IPS DF 6.9 (cell line): ENCODE measurements at regions not wholly inside any gene's neighbourhood (a gene's known extent, or its start where the extent isn't known, plus 50 kb on each side); places are given as distances from the start of the nearest gene placed in this dataset.
"Not testable (repeated sequence)": the region's sequence is repeated elsewhere in the genome, so short reads cannot be mapped to it uniquely, and the experiment has no call there.

ENCODE experiments used
- DNase-seq: peaks from one replicate; pipeline ENCODE4 v3.0.0-alpha.2; 2013; ENCODE audit warnings: low read depth, low spot score
- H3K27ac ChIP-seq: one replicate; pipeline ENCODE4 v1.5.1; 2013; ENCODE audit warnings: low read length, control low read depth
- H3K27me3 ChIP-seq: 2 replicates; pipeline ENCODE4 v1.6.1; 2013; ENCODE audit warnings: mild to moderate bottlenecking, low read length; ENCODE audit not compliant: control insufficient read depth, insufficient read depth
- H3K36me3 ChIP-seq: 2 replicates; pipeline ENCODE4 v1.6.1; 2013; ENCODE audit warnings: low read length; ENCODE audit not compliant: control insufficient read depth, insufficient read depth
- H3K4me1 ChIP-seq: 2 replicates; pipeline ENCODE4 v1.6.1; 2013; ENCODE audit warnings: low read length; ENCODE audit not compliant: control insufficient read depth, insufficient read depth
- H3K4me3 ChIP-seq: 2 replicates; pipeline ENCODE4 v1.5.1; 2013; ENCODE audit warnings: mild to moderate bottlenecking, low read length
- H3K9me3 ChIP-seq: 2 replicates; pipeline ENCODE4 v1.6.1; 2013; ENCODE audit warnings: low read length, inconsistent platforms; ENCODE audit not compliant: control insufficient read depth, insufficient read depth
- WGBS: extraction: QIAGEN DNeasy Blood & Tissue Kit; methylation state at CpG from one replicate; pipeline ENCODE4 v1.1.7; 2013; ENCODE audit warnings: mixed read lengths, missing lambda C conversion rate; ENCODE audit not compliant: insufficient read length, insufficient coverage; 5-methylcytosine and 5-hydroxymethylcytosine counted together

DNA sequence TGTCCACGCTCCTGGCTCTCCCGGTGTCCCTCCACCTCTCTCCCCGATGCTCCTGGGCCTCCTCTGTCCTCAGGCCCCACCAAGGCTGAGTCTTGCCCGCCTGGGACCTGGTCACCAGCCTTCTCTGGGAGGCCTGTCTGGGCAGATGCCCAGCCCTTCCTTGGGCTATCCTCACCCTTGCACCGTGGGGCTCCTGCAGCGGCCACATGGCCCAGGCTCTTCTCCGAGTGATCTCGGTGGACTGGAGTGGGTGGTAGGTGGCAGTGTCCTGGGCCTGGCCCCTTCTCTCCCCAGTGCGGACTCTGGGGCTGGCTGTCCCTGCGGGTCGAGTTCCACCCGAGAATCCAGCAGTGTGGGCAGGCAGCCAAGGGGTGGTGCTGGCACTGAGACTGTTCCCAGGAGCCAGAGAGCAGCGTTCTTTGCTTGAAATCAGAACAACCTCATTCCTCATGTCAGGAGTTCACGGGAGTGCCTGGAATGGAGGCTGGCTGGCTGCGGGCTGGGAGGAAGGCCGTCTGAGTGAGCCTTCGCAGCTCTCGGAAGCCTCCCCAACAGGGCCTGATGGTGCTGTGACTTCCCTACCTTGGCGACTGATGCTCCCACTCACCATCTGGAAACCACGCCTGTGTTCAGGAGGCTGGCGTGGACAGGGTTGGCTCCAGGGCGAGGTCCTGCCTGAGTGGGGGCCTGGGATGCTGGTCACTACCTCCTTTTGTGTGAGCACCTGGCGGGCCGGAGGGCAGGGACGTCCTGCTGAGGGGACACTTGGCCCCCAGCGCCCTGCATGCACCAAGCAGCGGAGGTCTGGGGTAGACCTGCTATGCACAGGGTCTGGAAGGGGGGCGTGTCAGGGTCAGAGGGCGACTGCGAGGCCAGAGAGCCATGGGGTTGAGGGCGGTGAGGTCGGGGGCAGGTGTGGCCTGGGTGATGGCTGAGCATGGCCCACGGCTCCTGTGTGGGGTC lies 113.9 kb downstream of the TMEM121 start:
- not testable (repeated sequence) for H3K4me1 ChIP-seq, H3K27me3 ChIP-seq, H3K36me3 ChIP-seq, H3K27ac ChIP-seq, H3K9me3 ChIP-seq, DNase-seq, H3K4me3 ChIP-seq
- WGBS: no CpG with 5 or more reads among the region's 33 CpGs

DNA sequence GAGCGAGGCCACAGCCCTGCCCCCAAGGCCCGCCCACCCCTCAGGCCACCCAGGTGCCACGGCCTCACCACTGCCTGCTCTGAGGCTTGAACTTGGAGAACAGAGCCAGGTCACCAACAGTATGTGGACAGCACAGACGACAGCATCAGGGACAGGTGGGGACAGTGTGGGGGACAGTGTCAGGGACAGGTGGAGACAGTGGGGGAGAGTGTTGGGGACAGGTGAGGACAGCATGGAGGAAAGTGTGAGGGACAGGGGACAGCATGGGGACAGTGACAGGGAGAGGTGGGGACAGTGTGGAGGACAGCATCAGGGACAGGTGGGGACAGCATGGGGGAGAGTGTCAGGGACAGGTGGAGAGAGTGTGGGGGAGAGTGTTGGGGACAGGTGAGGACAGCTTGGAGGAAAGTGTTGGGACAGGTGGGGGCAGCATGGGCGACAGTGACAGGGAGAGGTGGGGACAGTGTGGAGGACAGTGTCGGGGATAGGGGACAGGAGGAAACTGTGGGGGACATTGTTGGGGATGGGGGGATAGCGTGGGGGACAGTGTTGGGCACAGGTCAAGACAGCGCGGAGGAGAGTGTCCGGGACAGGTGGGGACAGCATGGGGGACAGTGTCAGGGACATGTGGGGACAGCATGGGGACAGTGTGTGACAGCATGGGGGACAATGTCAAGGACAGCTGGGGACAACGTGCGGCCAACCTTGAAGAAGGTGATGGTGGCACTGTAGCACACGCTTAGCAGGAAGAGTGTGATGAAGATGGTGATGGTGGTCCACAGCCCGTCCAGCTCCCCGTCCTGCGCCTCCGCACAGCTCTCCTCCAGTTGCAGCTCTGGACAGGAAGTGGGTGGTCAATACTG lies 114.9 kb downstream of the TMEM121 start:
- no peaks in the 10 kb centered on the region for H3K36me3 ChIP-seq
- WGBS: no CpG with 5 or more reads among the region's 17 CpGs
- H3K4me1 ChIP-seq: no peaks in the 10 kb centered on the region
- no peak for DNase-seq
- H3K9me3 ChIP-seq: peaks cover 2% of the 10 kb centered on the region
- H3K4me3 ChIP-seq: no peak overlapping the region
- H3K27me3 ChIP-seq: no peaks in the 10 kb centered on the region
- no peak overlapping the region for H3K27ac ChIP-seq

DNA sequence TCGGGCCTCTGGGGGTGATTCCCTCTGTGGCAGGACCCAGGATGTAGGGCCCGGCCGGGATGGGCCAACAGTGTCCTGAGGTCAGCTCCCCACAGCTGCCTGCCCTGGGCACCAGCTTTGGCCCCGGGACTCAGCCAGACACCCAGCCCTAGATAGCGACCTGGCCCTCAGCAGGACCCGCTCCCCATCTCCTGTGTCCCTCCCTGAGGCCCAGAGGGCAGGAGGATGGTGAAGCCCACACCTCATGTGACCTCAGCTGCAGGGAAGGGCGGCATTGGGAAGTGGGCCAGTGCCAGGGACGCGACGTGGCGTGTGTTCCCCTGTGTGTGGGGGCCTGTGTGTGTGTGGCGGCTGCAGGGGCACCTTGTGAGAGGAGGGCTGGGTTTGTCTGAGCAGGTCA lies 115.6 kb downstream of the TMEM121 start:
- WGBS: no CpG with 5 or more reads among the region's 12 CpGs
- not testable (repeated sequence) for H3K4me1 ChIP-seq, H3K27ac ChIP-seq, H3K9me3 ChIP-seq, H3K27me3 ChIP-seq, DNase-seq, H3K4me3 ChIP-seq, H3K36me3 ChIP-seq

DNA sequence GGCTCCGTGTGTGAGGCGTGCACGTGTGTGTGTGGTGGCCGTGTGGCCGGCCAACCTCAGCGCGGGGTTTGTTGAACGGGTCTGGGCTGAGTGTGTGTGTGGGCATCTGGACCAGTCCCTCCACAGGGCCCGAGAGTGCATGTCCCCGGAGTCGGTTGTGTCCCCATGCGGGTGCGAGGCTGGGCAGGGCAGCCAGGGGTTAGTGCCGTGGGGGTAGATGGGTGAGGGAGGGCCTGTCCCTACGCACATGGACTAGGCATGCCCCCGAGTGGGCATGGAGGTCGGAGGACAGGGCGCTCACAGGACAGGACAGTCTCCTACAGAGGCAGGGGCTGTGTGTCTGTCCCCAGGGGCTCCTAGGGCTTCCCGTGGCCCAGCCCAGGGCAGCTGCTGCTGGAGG lies 116.1 kb downstream of the TMEM121 start:
- H3K9me3 ChIP-seq, H3K4me3 ChIP-seq, H3K27ac ChIP-seq, H3K4me1 ChIP-seq, DNase-seq, H3K36me3 ChIP-seq, H3K27me3 ChIP-seq: not testable (repeated sequence)
- no CpG with 5 or more reads among the region's 19 CpGs for WGBS

DNA sequence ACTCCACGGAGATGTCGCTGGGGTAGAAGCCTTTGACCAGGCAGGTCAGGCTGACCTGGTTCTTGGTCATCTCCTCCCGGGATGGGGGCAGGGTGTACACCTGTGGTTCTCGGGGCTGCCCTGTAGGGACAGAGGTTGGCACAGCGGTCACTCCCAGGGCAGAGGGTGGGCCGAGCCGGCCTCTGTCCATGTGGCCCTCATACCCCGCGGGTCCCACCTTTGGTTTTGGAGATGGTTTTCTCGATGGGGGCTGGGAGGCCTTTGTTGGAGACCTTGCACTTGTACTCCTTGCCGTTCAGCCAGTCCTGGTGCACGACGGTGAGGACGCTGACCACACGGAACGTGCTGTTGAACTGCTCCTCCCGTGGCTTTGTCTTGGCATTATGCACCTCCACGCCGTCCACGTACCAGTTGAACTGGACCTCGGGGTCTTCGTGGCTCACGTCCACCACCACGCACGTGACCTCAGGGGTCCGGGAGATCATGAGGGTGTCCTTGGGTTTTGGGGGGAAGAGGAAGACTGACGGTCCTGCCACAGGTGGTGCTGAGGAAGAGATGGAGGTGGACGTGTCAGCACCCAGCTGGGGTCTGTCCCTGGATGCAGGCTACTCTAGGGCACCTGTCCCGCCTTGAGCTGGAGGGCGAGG lies 117.1 kb downstream of the TMEM121 start:
- H3K27ac ChIP-seq, H3K27me3 ChIP-seq, H3K4me1 ChIP-seq, DNase-seq, H3K4me3 ChIP-seq, H3K36me3 ChIP-seq: not testable (repeated sequence)
- H3K9me3 ChIP-seq: peaks cover 10% of the 10 kb centered on the region
- WGBS: no CpG with 5 or more reads among the region's 30 CpGs

DNA sequence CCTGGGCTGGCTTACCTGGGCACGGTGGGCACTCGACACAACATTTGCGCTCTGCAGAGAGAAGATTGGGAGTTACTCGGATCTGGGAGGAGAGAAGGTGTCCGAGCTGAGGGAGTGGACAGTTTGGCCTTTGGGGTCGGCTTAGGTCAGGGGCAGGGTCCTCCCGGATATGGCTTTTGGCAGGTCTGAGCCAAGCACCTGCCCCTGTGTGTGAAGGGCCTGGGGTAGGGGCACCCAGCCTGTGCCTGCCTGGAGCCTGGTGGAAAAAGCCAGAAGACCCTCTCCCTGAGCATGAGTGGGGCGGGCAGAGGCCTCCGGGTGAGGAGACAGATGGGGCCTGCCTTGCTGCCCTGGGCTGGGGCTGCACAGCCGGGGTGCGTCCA lies 117.7 kb downstream of the TMEM121 start:
- H3K27ac ChIP-seq, H3K4me3 ChIP-seq, DNase-seq, H3K27me3 ChIP-seq, H3K36me3 ChIP-seq, H3K4me1 ChIP-seq: not testable (repeated sequence)
- no CpG with 5 or more reads among the region's 11 CpGs for WGBS
- peaks cover 11% of the 10 kb centered on the region for H3K9me3 ChIP-seq

DNA sequence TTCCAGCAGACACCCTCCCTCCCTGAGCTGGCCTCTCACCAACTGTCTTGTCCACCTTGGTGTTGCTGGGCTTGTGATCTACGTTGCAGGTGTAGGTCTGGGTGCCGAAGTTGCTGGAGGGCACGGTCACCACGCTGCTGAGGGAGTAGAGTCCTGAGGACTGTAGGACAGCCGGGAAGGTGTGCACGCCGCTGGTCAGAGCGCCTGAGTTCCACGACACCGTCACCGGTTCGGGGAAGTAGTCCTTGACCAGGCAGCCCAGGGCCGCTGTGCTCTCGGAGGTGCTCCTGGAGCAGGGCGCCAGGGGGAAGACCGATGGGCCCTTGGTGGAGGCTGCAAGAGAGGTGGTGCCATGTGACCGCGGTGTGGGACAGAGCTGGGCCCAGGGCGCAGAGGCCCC lies 118.1 kb downstream of the TMEM121 start:
- DNase-seq, H3K4me1 ChIP-seq: not testable (repeated sequence)
- no CpG with 5 or more reads among the region's 19 CpGs for WGBS

DNA sequence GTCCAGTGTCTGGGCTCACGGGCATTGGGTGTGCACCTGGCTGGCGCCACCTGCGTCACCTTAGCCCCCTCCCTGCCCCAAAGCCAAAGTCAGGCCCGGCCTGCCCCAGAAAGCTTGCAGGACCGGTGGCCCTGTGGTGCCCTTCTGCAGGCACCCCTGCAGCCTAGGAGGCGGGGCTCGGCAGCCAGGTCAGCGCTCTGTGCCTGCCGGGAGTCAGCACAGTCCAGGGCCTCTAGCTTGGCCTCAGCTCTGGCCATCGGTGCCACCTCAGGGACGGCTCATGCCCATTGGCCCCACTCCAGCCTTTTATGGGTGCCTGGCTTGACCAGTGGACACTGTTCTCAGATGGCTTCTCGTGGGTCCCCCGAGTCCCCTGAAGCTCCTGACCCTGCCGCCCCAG lies 118.5 kb downstream of the TMEM121 start:
- not testable (repeated sequence) for H3K4me1 ChIP-seq, H3K27me3 ChIP-seq, H3K4me3 ChIP-seq, H3K36me3 ChIP-seq, DNase-seq, H3K27ac ChIP-seq
- WGBS: no CpG with 5 or more reads among the region's 14 CpGs
- peaks cover 16% of the 10 kb centered on the region for H3K9me3 ChIP-seq

More for the DNA sequence above, 118.1 kb downstream of the TMEM121 start:
- H3K9me3 ChIP-seq: peaks cover 15% of the 10 kb centered on the region
- not testable (repeated sequence) for H3K4me3 ChIP-seq, H3K27me3 ChIP-seq, H3K27ac ChIP-seq, H3K36me3 ChIP-seq

DNA sequence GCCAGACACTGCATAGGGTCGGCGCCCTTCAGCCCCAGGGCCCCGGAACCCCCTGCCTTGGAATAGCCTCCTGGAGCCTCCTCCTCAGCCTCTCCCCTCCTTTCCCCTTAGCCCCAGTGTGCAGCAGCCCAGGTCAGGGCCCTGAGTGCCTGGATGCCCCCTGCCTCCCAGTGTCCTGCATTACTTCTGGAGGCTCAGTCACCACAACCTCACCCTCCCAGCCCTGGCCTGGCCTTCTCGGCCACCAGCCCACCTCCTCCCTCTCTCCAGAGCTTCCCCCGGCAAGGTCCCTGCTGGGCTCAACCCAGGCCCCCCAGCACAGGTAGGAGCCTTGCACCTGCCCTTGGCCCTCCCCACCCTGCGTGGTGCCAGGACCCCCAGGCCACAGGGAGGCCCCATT lies 119.0 kb downstream of the TMEM121 start:
- not testable (repeated sequence) for H3K27ac ChIP-seq, H3K27me3 ChIP-seq, H3K36me3 ChIP-seq, DNase-seq, H3K4me3 ChIP-seq, H3K4me1 ChIP-seq
- no CpG with 5 or more reads among the region's 6 CpGs for WGBS
- H3K9me3 ChIP-seq: peaks cover 20% of the 10 kb centered on the region

DNA sequence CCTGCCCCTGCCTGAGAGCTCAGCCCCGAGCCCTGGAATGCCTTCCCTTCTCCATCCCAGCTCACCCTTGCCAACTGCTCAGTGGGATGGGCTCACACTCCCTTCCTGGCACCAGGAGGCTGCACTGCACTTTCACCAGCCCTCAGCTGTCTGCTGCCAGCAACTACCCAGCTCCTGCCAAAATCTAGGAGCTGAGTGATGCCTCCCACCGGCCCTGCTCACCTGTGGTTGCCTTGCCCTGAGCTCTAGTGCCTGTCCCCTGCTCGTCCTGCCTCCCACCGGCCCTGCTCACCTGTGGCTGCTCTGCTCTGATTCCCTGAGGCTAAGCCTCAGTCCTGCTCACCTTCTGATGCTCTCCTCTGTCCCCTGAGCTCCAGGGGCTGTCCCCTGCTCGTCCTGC lies 119.8 kb downstream of the TMEM121 start:
- Histone ChIP-seq H3K27ac (no peak overlapping the region), H3K4me1 (no peaks in the 10 kb centered on the region), H3K27me3 (no peaks in the 10 kb centered on the region), H3K9me3 (peaks cover 21% of the 10 kb centered on the region), H3K4me3 (no peak overlapping the region), H3K36me3 (no peaks in the 10 kb centered on the region)
- DNase-seq: no peak
- no CpG with 5 or more reads among the region's 5 CpGs for WGBS
